NCI-H2171 treated with DMSO at 0.1 percent for 48 hours (cell line): ENCODE measurements at regions not wholly inside any gene's neighbourhood (a gene's known extent, or its start where the extent isn't known, plus 50 kb on each side); places are given as distances from the start of the nearest gene placed in this dataset.
"Not testable (repeated sequence)": the region's sequence is repeated elsewhere in the genome, so short reads cannot be mapped to it uniquely, and the experiment has no call there.

Experiments used
- DNase-seq: peaks from one replicate; lab custom pipeline; 2025; lab: John Stamatoyannopoulos, UW

DNA sequence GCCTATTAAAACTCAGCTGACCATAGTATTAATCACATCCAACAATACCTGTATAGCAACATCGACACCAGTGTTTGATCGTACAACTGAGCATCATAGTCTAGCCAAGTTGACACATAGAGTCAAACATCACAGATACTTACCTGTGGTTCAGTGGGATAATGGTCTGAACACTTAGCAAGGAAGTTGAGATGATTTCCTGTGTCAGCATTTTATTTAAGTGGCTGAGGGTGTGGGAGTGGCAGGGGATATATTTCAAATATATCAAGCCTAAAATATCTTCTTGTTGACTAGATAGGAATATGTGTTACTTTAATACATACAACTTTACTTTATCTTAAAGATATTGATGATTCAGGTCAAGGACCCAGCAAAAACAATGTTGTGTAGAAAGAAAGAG lies 1038.6 kb downstream of the TSN start:
- DNase-seq = no peak

DNA sequence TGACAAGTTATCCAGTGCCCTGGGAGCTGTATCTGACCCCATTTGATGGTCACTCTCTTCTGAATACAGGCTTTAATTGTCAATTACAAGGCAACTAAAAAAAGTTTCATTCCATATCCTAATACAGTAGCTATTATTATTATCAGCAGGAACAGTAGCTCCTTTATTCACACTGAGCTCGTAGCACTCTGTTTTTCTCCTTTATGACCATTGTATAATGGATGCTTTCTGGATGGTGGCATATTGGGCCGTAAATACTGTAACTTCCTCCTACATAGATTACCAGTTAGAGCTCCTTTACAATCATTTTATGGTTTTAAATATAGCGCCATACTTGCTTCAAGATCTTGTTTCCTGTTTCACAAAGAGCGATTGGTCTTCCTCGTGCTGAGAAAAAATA lies 1040.3 kb downstream of the TSN start:
- DNase-seq = no peak

- DNase-seq = no peak
These were observed 1043.9 kb downstream of the TSN start for GRCh38 chr2:122799391-122799790.

DNA sequence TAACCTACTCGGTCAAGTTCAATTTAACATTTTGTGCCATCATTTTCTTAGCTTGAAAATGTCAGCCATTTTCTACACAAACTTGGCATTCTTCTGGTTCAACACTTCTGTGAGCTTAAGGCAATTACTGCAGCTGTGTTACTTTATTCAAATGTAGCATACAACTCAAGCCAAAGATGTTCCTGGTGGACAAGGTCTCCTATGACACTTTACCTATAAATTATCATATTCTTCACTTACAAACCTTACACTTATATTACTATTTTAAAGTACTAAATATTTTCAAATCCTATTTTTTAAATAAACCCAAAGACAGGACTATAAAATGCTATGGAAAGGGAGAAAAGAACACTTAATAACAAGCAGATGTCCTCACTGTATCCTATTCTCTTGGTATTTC lies 1045.3 kb downstream of the TSN start:
- no peak for DNase-seq

DNA sequence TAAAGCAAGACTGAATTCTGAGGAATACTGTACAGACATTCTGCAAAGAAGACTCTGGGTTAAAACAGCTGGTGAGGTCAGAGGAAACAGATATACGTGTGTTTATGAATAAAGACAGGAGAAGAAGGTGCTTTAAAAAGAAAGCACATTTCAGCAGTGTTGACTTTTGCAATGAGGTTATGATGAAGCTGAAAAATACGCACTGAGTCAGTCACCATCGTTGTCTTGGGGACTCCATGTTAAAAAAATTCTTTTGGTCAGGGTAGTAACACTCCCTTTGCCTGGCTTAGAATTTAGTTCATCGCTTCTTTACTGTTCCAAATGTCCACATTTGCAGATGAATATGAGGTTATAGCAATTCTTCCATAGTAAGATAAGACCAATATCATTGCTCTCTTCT lies 1049.0 kb downstream of the TSN start:
- DNase-seq = no peak

DNA sequence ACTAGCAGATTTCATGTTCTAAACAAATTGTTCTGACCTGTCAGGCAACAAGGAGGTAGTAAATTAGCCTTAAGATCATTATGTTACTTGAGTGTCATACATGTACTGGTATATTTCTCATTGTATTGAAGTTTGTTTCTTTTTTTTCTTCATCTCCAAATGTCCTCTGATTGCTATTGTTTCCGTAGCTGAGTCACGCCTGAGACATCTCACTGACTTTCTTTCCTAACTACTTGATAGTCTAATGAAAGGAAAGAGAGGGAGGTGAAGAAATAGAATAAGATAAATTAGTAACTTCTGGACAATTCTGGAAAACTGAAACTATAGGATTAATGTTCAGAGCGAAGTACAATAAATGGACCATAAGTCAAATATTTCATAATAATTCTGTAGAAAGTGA lies 1049.9 kb downstream of the TSN start:
- no peak for DNase-seq

- no peak for DNase-seq
These were observed 1053.0 kb downstream of the TSN start for GRCh38 chr2:122808286-122808969.

GRCh38 chr2:122812214-122812613 lies 1056.8 kb downstream of the TSN start:
- not testable (repeated sequence) for DNase-seq

GRCh38 chr2:122815120-122815519 lies 1059.7 kb downstream of the TSN start:
- DNase-seq = no peak

- DNase-seq = no peak
These were observed 1061.4 kb downstream of the TSN start for GRCh38 chr2:122816803-122817202.

DNA sequence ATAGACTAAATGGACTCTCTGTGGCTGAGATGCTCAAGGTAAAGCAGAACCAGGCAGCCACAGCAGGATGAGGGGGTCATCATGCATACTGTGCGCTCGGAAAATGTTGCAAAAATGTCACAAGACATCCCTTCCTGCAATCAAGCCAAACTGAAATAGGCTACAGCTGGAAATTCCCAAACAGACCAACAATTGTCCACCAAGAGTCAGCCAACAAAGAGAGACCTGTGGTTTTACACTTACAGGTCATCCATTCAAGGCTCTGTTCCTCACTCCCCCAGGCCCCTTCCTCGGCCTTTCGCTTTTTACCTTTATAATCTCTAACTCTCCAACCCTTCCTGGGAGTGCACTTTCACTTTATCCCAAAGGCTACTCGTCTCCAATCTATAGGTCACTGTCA lies 1066.9 kb downstream of the TSN start:
- no peak for DNase-seq

DNA sequence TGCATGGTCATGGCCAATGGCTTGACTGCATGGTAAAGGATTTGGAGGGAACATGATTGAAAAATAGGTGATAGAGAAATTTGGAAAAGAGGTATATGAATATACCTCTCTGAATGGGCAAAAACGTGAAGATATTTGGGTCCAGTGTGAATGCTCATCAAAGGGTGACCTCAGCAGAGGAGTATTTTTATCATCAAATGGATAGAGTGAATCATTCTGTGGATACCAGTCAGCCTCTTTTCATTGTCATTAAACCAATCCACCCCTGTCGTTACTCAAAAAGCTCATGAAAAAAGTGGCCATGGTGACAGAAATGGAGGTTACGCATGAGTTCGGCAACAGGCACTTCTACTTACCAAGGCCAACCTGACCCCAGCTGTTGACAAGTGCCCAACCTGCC lies 1074.7 kb downstream of the TSN start:
- DNase-seq = no peak

GRCh38 chr2:122831649-122832048 lies 1076.2 kb downstream of the TSN start:
- DNase-seq = no peak

GRCh38 chr2:122843503-122843902 lies 1088.1 kb downstream of the TSN start:
- no peak for DNase-seq

DNA sequence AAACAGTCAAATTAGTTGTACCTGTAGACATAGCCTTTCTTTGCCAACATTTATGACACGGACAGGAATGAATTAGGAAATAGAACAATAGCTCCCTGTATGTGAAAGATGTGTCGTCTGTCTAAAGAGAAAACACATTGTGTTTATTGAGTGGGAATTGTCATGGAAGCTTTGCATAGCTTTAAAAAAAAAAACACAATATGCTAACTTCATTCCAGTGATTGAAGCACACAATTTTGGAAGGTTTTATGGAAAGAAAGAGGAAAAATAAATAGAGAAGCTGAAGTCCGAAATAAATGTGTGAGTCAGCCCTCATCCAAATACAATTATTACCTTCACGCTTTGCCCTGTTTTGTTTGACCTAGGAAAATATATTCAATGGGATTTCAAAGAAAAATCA lies 1095.7 kb downstream of the TSN start:
- no peak for DNase-seq

DNA sequence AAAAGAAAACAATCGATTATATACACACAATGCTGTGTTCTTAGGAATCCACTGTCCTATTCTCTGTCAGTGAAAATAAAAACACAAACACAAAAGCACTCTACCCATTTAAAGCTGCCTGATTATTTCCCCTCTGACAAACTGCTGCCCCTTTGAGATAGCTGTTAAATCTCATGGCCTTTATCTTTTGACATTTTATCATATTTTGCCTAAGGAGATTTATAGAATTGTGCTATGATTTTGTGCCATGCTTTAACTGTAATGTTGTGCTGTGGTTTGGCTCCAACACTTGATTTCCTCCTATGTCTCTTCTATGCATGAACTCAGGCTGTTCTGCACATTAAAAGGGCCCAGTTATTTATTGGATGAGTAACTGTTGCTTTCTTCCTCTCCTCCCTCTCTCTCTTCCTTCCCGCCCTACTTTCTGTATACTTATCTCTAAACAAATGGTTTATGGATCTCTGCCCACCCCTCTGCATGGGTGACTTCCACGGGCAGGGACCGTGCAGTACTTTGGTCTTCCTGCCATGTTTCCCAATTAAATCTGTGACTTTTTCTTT lies 1096.6 kb downstream of the TSN start:
- DNase-seq = no peak

DNA sequence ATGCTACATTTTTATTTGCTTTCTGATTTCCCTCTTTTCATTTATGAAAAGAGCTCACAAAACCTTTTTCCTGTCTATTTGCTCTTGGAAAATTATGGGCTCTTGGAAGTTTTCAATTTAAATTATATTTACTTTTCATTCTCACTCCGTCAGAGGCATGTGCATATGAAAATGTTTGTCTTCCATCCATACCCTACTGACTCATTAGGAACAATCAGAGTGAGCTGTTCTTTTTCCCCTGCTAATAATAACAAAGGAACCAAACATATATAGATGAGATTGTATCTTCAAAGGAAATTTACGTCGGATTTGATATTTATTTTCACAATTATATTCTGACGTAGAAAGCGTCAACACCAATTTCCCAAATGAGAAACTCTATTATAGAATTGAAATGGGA lies 1101.2 kb downstream of the TSN start:
- no peak for DNase-seq

GRCh38 chr2:122858075-122858702 lies 1102.7 kb downstream of the TSN start:
- DNase-seq = no peak

- no peak for DNase-seq
These were observed 1103.4 kb downstream of the TSN start for GRCh38 chr2:122858813-122859212.

DNA sequence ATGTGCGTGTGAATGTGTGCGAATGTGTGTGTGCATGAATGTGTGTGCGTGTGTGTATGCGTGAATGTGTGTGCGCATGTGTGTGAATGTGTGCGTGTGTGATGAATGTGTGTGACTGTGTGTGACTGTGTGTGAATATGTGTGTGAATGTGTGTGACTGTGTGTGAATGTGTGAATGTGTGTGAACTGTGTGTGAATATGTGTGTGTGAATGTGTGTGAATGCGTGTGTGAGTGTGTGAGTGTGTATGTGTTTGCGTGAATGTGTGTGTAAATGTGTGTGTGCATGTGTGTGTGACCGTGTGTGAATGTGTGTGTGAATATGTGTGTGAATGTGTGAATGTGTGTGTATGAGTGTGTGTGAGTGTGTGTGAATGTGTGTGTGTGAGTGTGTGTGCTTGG lies 1103.8 kb downstream of the TSN start:
- no peak for DNase-seq

GRCh38 chr2:122863532-122863931 lies 1108.1 kb downstream of the TSN start:
- peak; percentile 13 for DNase-seq

GRCh38 chr2:122864728-122865127 lies 1109.3 kb downstream of the TSN start:
- DNase-seq = no peak

- no peak for DNase-seq
These were observed 1110.6 kb downstream of the TSN start for GRCh38 chr2:122866095-122866494.

GRCh38 chr2:122867941-122868340 lies 1112.5 kb downstream of the TSN start:
- DNase-seq = no peak
